KBM-7 (cell line): ENCODE measurements at regions not wholly inside any gene's neighbourhood (a gene's known extent, or its start where the extent isn't known, plus 50 kb on each side); places are given as distances from the start of the nearest gene placed in this dataset.
"Not testable (repeated sequence)": the region's sequence is repeated elsewhere in the genome, so short reads cannot be mapped to it uniquely, and the experiment has no call there.

ENCODE experiments used
- DNase-seq: peaks from one replicate; pipeline ENCODE4 v3.0.0-alpha.2; 2015
- in situ Hi-C: fragments of 300-500 bp; cut with MboI; formaldehyde crosslinking; loops from 2 replicates; pipeline ENCODE4 v1.14.3; 2020; ENCODE audit warnings: low sequenced_read_pairs, low pct_unique_long_range_greater_than_20kb, mixed read lengths

- no peak for DNase-seq
- in situ Hi-C loops: no loop called here
Observed at GRCh38 chr18:42509750-42510415, 554.8 kb downstream of the PIK3C3 start.

- in situ Hi-C loops: no loop called here
- DNase-seq: no peak
Observed at GRCh38 chr18:42510540-42510939, 555.5 kb downstream of the PIK3C3 start.

- in situ Hi-C loops: no loop called here
Observed at GRCh38 chr18:42513441-42513840, 558.4 kb downstream of the PIK3C3 start.

GRCh38 chr18:42514512-42514911 lies 559.5 kb downstream of the PIK3C3 start:
- no peak for DNase-seq

More at GRCh38 chr18:42513441-42513840, 558.4 kb downstream of the PIK3C3 start:
- DNase-seq: no peak

GRCh38 chr18:42517896-42518295 lies 562.9 kb downstream of the PIK3C3 start:
- DNase-seq: no peak
- in situ Hi-C loops: no loop called here

More at GRCh38 chr18:42514512-42514911, 559.5 kb downstream of the PIK3C3 start:
- in situ Hi-C loops: no loop called here

GRCh38 chr18:42518331-42518730 lies 563.3 kb downstream of the PIK3C3 start:
- in situ Hi-C loops, DNase-seq: not testable (repeated sequence)

- DNase-seq: no peak
- in situ Hi-C loops: no loop called here
Observed at GRCh38 chr18:42520138-42520537, 565.1 kb downstream of the PIK3C3 start.

- in situ Hi-C loops: no loop called here
- DNase-seq: no peak
Observed at GRCh38 chr18:42525905-42526304, 570.9 kb downstream of the PIK3C3 start.

GRCh38 chr18:42527766-42528165 lies 572.7 kb downstream of the PIK3C3 start:
- in situ Hi-C loops: no loop called here
- no peak for DNase-seq

- in situ Hi-C loops: no loop called here
- DNase-seq: no peak
Observed at GRCh38 chr18:42530276-42530675, 575.2 kb downstream of the PIK3C3 start.

GRCh38 chr18:42532119-42532518 lies 577.1 kb downstream of the PIK3C3 start:
- DNase-seq: no peak
- in situ Hi-C loops: no loop called here

- DNase-seq: no peak
- in situ Hi-C loops: no loop called here
Observed at GRCh38 chr18:42533009-42533575, 578.1 kb downstream of the PIK3C3 start.

- in situ Hi-C loops: no loop called here
- no peak for DNase-seq
Observed at GRCh38 chr18:42533616-42534015, 578.6 kb downstream of the PIK3C3 start.

GRCh38 chr18:42534313-42534712 lies 579.3 kb downstream of the PIK3C3 start:
- no peak for DNase-seq
- in situ Hi-C loops: no loop called here

GRCh38 chr18:42536442-42536841 lies 579.0 kb downstream of the RIT2 start:
- DNase-seq: no peak
- in situ Hi-C loops: no loop called here

GRCh38 chr18:42537291-42537690 lies 578.2 kb downstream of the RIT2 start:
- DNase-seq: no peak
- in situ Hi-C loops: no loop called here

GRCh38 chr18:42544901-42545300 lies 570.6 kb downstream of the RIT2 start:
- in situ Hi-C loops: no loop called here
- DNase-seq: no peak

- DNase-seq: no peak
- in situ Hi-C loops: no loop called here
Observed at GRCh38 chr18:42545825-42546224, 569.7 kb downstream of the RIT2 start.

- no peak for DNase-seq
- in situ Hi-C loops: no loop called here
Observed at GRCh38 chr18:42548493-42548892, 567.0 kb downstream of the RIT2 start.

- in situ Hi-C loops: no loop called here
- DNase-seq: no peak
Observed at GRCh38 chr18:42549596-42549995, 565.9 kb downstream of the RIT2 start.

GRCh38 chr18:42552559-42552958 lies 562.9 kb downstream of the RIT2 start:
- in situ Hi-C loops, DNase-seq: not testable (repeated sequence)
